ENCODE measurements at regions not wholly inside any gene's neighbourhood (a gene's known extent, or its start where the extent isn't known, plus 50 kb on each side); places are given as distances from the start of the nearest gene placed in this dataset.

DNA sequence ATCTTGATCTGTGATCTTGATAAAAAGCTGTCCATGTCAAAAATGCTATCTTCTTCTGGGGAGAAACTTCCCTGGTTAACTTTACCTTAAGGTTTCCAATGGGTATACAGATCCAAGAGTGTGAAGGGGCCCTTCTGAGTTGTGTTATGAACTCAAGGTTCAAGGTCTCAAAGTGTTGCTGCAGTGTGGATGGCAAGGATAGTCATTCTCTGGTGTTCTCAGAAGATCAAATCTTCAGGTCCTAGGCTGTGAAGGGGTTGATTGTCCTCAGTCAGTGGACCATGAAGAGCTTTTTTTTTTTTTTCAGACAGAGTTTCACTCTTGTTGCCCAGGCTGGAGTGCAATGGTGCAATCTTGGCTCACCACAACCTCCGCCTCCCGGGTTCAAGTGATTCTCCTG is 114.4 kb downstream of the SPTSSA start:
- no peak for DNase-seq

DNA sequence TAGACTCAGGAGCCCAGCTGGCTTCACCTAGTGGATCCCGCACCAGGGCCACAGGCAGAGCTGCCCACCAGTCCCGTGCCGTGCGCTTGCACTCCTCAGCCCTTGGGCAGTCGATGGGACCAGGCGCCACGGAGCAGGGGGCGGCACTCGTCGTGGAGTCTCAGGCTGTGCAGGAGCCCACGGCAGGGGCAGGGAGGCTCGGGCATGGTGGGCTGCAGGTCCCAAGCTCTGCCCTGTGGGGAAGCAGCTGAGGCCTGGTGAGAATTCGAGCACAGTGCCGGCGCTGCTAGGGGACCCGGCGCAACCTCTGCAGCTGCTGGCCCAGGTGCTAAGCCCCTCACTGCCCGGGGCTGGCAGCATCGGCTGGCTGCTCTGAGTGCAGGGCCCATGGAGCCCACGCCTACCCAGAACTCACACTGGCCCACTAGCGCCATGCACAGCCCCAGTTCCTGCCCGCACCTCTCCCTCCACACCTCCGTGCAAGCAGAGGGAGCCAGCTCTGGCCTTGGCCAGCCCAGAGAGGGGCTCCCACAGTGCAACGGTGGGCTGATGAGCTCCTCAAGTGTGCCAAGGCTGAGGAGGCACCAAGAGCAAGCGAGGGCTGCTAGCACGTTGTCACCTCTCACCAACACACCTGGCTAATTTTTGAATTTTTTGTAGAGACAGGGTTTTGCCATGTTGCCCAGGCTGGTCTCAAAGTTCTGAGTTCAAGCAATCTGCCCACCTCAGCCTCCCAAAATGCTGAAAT is 116.1 kb downstream of the SPTSSA start:
- DNase-seq = no peak

DNA sequence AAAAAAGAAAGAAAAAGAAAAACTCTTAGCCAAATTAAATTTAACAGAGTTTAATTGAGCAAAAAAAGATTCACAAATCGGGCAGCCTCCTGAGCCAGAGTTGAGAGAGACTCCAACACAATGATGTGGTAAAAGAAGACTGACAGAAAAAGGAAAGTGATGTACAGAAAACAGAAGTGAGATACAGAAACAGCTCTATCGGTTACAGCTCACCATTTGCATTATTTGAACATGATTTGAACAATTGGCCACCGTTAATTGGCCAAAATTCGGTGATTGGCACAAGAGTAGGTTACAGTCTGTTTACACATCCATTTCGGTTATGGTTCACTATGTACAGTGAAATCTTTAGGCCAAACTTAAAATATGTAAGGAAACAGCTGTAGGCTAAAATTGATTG is 117.7 kb downstream of the SPTSSA start:
- no peak for DNase-seq

DNA sequence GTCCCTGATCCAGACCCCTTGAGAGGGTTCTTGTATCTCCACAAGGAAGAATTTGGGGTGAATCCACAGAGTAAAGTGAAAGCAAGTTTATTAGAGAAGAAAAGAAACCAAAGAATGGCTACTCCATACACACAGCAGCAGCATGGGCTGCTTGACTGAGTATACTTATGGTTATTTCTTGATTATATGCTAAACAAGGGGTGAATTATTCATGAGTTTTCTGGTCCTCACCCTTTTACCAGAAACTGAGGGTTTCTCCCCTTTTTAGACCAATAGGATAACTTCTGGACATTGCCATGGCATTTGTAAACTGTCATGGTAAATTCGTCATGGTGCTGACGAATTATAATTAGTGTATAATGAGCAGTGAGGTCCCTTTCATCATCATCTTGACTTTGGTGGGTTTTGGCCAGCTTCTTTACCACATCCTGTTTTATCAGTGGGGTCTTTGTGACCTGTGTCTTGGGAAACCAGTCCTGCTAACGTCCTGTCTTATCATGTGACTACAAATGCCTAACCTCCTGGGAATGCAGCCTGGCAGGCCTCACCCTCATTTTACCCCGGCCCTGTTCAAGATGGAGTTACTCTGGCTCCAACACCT is 121.9 kb downstream of the SPTSSA start:
- DNase-seq = no peak

DNA sequence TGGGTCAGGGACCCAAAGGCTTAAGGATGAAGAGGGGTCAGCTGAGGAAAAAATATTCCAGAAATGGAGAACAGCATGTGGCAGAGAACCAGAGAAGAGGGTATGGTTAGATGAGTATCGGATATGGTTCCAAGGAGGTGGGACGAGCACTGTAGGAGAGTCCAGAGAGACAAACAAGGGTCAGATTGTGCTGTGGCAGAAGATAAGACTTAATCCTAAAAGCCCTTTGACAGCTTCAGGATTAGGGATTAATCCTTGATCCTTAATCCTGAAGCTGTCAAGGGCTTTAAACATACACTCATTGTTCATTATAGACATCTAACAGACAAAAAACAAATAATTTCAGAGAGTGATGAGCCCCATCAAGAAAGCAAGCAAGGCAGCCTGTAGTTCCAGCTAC is 124.0 kb downstream of the SPTSSA start:
- DNase-seq = no peak

DNA sequence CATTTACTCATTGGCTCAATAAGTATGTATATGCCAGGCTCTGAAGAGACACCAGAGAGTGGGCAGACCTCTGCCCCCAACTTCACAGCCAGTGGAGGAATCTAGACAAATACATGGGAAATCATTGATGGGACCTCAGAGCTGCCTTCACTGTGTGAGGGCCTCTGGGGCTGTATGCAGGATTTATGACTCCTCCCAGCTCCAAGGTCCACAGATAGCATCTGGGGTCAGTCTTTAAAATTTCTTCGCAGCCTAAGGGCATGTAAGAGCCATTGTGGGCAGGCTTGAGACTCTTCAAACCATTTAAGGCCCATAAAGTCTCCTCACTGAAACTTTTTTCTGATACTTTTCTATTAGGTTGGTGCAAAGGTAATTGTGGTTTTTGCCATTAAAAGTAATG is 125.5 kb downstream of the SPTSSA start:
- DNase-seq = no peak

DNA sequence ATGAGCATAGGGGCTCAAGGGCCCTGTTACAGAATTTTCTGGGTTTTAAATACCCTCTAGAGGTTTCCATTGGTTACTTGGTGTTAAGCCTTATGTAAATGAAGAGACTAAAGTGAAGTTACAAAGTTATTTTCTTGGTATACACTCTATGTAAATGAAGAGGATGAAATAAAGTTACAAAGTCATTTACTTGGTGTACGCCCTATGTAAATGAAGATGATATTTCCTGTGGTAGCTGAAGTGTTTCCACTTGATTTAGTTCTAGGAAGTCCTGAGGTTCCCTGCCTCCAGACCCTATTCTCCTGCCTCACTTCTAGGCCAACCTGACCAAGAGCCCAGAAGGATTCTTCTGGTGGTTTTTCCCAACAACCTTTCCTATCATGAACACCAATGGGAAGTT is 126.1 kb downstream of the SPTSSA start:
- DNase-seq = no peak

DNA sequence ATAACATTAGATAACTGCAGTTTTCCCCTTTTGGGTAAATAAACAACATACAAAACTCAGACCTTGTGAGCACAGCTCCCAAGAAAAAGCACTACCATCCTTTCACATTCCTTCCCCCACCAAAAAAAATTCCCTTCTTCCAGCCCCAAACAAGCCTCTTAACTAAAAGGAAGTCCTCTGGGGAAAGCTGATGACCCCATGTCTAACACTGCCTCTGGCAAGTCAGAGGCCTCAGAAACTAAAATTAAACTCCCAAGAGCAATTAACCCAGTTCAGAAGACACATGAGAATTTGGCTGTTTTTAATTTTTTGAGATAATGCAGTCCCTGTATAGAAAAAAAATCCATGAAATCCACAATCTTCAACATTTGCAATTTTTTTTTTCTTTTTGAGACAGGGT is 127.7 kb downstream of the SPTSSA start:
- DNase-seq = no peak

DNA sequence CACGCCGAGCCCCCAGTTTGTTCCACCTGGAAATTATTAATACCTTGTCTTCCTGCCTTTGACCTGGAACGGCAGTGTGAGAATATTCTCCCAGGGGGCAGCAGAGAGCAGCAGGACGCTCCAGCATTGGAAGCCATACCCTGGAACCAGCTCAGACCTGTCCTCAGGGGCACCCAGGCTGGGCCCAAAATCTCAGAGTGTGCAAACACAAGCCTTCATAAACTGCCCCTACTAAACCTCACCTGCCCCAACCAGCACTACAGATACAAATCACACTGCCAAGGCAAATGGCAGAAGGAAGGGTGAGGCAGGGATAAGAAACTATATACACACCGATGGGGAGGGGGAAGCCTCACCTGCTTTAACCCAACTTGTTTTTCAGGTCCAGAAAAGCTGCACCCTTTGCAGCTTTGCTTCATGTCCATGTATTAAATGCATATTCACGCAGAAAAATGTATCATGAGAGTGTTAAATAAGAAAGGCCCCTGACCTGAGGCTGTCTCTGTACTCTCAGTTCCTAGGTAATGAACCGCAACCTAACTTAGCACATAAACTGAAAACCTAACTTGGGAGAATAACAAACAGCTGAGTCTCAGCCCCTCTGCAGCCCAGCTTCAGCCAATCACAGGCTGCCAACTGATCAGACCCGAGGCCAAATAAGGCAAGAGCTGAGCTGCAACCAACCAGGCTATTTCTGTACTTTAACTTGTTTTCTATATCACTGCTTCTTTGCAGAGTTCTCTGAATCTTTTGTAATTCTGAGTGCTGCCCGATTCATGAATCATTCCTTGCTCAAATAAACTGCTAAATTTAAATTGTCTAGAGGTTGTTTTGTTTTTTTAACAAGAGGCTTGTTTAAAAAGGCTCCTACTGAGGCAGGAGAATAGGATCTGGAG is 130.1 kb downstream of the SPTSSA start:
- peak; percentile 83 for DNase-seq

DNA sequence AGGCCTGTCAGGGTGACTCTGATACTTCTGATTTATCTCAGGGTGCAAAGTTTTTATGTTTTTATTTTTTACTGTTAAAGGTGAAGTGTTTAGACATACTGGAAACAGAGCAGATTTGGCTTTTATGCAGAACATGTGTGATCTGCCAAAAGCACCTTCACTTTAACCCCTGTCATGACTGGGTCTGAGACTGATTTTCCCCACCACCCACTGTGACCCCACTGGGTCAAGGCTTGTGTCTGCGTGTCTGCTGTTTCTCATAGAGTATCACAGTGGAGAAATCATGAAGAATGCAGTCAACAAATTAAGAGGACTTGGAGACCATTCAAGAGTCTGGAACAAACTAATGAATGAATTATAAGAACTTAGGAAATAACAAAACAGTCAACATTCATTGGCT is 131.2 kb downstream of the SPTSSA start:
- no peak for DNase-seq

DNA sequence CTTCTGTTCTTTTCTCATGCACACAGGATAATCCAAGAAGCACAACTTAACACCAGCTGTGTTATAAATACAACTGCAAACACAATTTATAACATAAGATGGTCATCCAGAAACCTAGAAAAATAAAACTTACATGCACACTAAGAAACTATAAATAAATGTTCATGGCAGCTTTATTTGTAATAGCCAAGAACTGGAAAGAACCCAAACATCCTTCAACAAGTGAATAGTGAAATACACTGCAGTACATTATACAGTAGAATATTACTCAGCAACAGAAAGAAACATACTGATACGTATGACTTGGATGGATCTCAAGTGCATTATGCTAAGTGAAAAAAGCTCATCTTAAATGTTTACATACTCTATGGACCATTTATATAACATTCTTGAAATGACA is 132.7 kb downstream of the SPTSSA start:
- DNase-seq = no peak

DNA sequence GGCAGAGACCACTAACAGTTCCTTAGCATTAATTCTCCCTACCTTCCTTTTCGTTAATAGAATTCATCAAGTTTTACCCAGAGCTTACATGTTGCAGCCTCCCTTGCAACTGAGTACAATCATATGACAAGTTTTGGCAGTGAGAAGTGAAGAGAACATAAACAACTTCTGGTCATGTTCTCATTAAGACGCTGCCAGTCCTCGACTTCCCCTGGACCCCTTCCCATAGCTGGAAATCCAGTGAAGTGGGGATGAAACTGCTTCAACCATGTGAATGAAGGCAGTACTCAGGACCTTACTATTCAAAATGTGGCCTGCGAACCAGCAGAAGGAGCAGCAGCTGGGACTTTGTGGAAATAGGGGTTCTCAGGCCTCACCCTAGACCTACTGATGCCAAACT is 133.9 kb downstream of the SPTSSA start:
- no peak for DNase-seq

DNA sequence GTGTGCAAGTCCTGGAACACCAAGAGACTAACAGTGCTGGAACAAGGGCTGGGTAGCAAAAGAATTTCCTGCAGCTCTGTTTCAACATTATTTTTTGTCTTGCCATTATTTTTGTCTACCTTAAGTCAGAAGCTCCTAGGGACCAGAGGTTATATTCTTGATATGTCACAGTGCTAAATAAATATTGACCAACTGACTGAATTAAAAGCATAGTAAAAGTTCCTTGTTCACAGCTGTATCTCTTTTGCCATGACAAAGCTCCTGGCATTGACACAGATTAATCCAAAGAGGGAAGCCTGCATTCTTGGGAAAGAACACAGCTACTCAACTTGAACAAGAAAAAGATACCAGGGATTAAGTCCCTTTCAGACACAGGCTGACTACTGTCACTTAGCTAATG is 136.5 kb downstream of the SPTSSA start:
- DNase-seq = no peak

DNA sequence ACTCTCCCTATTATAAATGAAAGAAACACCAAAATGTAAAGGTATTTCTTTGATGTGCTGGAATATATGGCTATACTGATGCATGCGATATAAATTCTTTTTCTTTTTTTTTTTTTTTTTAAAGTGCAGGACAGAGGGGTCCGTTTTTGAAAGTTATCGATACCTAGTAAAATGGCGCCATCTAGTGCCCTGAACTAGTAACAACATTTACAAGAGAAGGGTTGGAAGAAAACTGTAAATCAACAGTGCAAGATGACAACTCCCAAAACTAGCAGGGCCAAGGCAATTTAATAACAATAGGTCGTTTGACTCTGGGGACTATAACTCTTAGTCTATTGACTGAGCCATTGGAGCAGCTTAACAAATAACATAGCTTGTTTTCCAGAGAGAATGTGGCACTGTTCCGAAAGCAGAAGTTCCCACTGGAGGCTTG is 137.7 kb downstream of the SPTSSA start:
- no peak for DNase-seq

DNA sequence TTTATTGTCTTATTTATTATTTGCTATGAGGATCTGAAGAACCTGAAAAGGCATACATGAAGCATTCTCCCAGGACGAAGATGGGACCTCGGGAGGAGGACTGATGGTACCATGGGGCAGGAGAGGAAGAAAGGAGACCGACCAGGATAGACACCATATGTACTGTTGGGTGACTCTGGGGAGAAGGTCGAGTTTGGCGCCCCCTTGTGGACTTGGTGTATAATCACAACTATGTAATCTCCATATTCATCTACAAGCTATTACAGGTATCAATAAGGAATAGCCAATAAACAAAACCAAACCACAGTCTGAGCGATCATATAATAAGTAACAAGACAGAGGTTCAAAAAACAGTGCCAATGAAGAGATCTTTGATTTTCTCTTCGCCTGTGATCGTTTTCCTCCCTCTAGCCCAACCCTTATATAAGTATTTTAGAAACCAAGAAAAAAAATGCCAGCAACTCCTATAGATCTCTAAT is 139.1 kb downstream of the SPTSSA start:
- peak; percentile 91 for DNase-seq

DNA sequence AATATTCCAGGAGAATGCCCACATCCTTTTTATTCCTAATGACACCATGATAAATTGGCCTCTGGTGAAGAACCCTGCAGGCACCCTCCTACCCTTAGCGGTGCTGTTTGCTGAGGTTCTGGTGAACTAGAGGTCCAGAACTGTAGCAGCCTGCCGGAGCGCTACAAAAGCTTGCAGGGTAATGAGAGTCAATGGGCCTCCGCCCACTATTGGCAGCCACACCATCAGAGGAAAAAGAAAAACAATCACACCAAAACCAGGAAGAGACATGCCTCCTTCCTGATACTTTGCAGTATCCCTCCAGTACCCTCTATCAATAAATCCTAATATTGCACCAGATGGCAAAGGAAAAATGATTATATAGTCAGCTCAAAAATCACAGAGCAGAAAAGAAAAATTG is 142.9 kb downstream of the SPTSSA start:
- no peak for DNase-seq

DNA sequence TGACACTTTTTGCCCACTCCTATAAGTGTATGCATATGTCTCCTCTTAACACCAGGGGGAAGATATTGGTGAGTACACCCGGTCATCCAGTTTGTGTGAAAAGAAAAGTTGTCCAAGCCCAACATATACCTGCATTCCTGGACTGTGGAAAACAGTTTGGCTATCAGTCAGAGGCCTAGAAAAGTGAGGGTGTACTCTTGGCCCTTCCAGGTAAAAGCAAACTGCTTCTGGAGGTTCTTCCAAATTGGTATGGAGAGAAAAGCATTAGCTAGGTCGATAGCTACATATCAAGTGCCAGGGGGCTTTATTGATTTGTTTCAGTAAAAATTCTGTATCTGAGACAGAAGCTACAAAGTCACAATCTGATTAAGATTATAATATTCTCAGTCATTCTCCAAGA is 144.0 kb downstream of the SPTSSA start:
- no peak for DNase-seq

DNA sequence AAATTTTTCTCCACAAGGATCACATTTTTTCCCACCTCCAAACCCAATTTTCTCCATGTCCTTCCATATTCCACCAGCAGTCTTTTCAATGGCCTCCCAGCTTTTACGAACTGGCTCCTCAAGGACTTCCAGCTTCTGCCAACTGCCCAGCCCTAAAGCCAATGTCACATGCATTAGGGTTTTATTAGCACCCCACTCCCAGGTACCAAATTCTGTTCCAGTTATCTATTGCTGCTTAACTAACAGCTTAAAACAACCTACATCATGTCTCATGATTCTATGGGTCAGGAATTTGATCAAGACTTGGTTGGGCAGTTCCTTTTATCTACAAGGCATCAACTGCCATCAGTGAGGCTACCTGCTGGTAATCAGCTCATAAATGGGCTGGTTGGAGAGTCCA is 151.3 kb downstream of the SPTSSA start:
- DNase-seq = no peak

DNA sequence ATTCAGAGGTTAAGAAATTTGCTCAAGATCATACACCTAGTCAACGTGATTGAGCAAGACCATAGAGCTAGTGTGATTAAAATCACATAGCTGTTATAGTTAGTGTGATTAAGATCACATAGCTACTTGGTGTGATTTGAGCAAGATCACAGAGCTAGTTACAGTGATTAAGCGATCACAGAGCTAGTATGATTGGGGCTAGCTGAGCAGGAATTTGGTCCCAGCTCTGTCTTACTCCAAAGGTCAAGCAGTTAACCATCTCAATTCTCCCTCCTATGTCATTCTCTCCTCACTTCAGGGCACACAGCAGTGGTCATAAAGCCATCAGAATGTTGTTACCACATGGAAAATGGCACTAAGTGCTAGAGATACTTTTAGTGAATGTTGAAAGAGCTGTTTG is 158.2 kb downstream of the SPTSSA start:
- no peak for DNase-seq

DNA sequence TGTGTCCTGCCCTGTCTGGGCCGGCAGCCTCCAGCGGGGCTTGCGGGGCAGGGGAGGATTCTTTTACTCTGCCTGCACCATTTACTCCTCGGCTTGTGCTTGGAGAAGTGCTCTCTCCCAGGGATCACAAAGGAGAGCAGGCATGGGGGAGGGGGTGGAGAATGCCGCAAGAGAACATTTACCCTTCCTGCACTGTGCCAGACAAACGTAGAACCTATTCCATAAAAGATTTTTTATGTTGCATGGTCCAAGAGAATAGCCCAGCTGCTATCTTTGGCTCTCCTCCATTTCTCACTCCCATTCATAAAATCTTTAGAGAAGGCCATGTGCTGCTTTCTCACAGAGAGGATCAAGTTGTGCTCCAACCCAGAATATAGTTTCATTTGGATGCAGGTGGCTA is 159.4 kb downstream of the SPTSSA start:
- DNase-seq = no peak

DNA sequence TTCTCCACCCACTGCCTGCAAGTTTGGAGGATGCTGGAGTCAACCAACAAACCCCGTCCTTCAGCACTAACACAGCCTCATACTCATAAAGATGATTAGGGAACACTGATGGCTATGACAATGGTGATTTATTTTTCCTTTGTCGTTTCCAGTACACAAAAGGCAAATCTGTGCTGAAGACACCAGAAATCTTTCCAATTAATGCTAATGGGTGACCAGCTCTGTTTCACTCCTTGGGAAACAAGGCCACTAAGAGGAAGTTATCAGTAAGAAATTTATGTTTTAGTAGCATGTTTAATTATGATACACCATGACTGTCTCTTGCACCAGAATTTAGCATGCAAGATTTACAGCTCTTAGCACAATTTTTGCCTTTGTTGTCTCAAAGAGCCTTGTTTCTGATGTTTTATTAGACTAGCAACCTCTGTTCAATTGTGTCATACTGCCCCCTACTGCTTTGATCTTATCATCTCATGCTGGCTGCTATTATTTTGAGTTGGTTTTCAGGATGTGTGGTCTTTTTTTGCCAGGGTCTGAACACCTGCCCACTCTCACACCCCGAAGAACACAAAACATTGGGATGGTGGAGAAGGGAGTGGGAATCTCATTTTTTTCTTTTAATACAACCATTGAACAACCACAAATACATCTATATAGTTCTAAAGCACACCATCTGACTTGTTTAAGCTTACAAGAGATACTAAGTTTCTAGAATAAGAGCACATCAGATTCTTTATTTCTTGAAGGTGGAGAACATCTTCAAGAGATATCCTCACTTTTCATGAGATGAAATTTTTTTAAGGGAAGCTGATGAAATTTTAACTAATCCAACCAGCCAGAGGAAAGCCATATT is 160.9 kb downstream of the SPTSSA start:
- DNase-seq = no peak

DNA sequence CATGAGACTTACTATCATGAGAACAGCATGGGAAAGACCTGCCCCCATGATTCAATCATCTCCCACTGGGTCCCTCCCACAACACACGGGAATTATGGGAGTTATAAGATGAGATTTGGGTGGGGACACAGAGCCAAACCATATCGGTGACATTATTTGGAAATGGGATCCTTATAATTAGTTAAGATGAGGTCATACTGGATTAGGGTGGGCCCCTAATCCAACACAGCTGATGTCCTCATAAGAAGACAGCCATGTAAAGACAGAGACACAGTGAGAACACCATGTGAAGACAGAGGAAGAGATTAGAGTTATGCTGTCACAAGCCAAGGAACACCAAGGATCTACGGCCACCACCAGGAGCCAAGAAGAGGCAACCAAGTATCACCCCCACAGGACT is 161.7 kb downstream of the SPTSSA start:
- DNase-seq = no peak

DNA sequence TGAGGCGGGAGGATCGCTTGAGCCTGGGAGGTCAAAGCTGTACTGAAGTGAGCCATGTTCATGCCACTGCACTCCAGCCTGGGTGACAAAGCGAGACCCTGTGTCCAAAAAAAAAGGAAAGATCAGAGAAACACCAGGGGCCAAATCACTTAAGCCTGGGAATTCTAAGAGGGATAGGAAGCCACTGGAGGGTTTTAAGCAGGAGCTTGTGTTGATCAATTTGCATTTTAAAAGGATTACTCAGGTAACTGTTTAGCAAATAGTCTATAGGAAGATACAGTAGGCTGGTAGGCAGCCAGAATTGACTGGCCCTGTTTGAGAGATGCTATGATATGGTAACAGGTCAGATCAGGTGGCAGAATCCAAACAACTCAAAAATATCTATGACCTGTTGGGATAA is 162.7 kb downstream of the SPTSSA start:
- DNase-seq = no peak

All from activated effector memory CD4-positive, alpha-beta T cell treated with anti-CD3 and anti-CD28 coated beads, Interleukin-2, amount 50 U/mL, for 16 hours (primary cell).